Keratinocyte (primary cell): ENCODE measurements at regions not wholly inside any gene's neighbourhood (a gene's known extent, or its start where the extent isn't known, plus 50 kb on each side); places are given as distances from the start of the nearest gene placed in this dataset.

Experiments
- DNase-seq: peaks from one replicate; pipeline ENCODE4 v3.0.0-alpha.2; 2011; ENCODE audit warnings: low read depth, missing footprints, low spot score
- FAIRE-seq: peaks from 2 replicates; lab custom pipeline; 2011; peaks lifted over from hg19 to GRCh38; lab: Jason Lieb, UNC
- H2AFZ ChIP-seq: 2 replicates; pipeline ENCODE4 v1.6.0; 2012; ENCODE audit warnings: low read length, control low read depth, inconsistent platforms; ENCODE audit not compliant: control insufficient read depth
- H3K27ac ChIP-seq: 2 replicates; pipeline ENCODE4 v1.5.1; 2011; ENCODE audit warnings: low read length; ENCODE audit not compliant: control insufficient read depth, insufficient read depth
- H3K27me3 ChIP-seq: 3 replicates; pipeline ENCODE4 v1.6.0; 2011; ENCODE audit warnings: low read length; ENCODE audit not compliant: control insufficient read depth, insufficient read depth; ENCODE audit errors: extremely low read depth
- H3K36me3 ChIP-seq, 2 experiments: 2 replicates in 1 of 2; 3 replicates in 1 of 2; pipeline ENCODE4 v1.5.1; 2011; ENCODE audit warnings: low read length in 2 of 2, mild to moderate bottlenecking in 1 of 2; ENCODE audit not compliant: control insufficient read depth in 2 of 2, insufficient read depth in 2 of 2; ENCODE audit errors: extremely low read depth in 1 of 2
- H3K4me1 ChIP-seq: 3 replicates; pipeline ENCODE4 v1.5.1; 2011; ENCODE audit warnings: low read length; ENCODE audit not compliant: control insufficient read depth, insufficient read depth; ENCODE audit errors: extremely low read depth
- H3K4me2 ChIP-seq: 3 replicates; pipeline ENCODE4 v1.6.0; 2011; ENCODE audit warnings: low read depth, low read length; ENCODE audit not compliant: control insufficient read depth, insufficient read depth; ENCODE audit errors: extremely low read depth
- H3K4me3 ChIP-seq, 3 experiments: fragments of 200-600 bp in 1 of 3; sonication (generic) in 1 of 3; 2 replicates in 2 of 3; 3 replicates in 1 of 3; pipeline ENCODE4 v1.5.1; 2011 to 2016; ENCODE audit warnings: low read length in 3 of 3, mild to moderate bottlenecking in 3 of 3, control low read depth in 2 of 3, inconsistent platforms in 1 of 3, low read depth in 1 of 3, mixed read lengths in 1 of 3, mixed run types in 1 of 3, moderate library complexity in 1 of 3; ENCODE audit not compliant: control insufficient read depth in 2 of 3, insufficient read depth in 2 of 3; ENCODE audit errors: extremely low read depth in 1 of 3
- H3K79me2 ChIP-seq: 2 replicates; pipeline ENCODE4 v1.6.0; 2012; ENCODE audit warnings: low read length; ENCODE audit not compliant: control insufficient read depth, insufficient read depth
- H3K9ac ChIP-seq: 3 replicates; pipeline ENCODE4 v1.6.0; 2011; ENCODE audit warnings: low read length; ENCODE audit not compliant: control insufficient read depth, insufficient read depth; ENCODE audit errors: extremely low read depth
- H3K9me1 ChIP-seq: 3 replicates; pipeline ENCODE4 v1.6.0; 2011; ENCODE audit warnings: low read length; ENCODE audit not compliant: control insufficient read depth, insufficient read depth; ENCODE audit errors: extremely low read depth
- H3K9me3 ChIP-seq: 2 replicates; pipeline ENCODE4 v1.5.1; 2012; ENCODE audit warnings: low read depth, low read length; ENCODE audit not compliant: control insufficient read depth
- H4K20me1 ChIP-seq: 3 replicates; pipeline ENCODE4 v1.6.0; 2011; ENCODE audit warnings: low read length; ENCODE audit not compliant: control insufficient read depth, insufficient read depth; ENCODE audit errors: extremely low read depth
- EZH2 ChIP-seq: IDR thresholded peaks from one replicate; pipeline ENCODE4 v1.6.1; 2012; ENCODE audit warnings: inconsistent platforms, mild to moderate bottlenecking, low read length, moderate library complexity
- dilution Hi-C: fragments of 300-500 bp; cut with MboI; formaldehyde crosslinking; loops from one replicate; pipeline ENCODE4 v1.7.0; 2020; ENCODE audit warnings: low sequenced_read_pairs; ENCODE audit not compliant: extremely low pct_ligation_motif_present
- TF ChIP-seq, protein P1 (sequence below), 3 experiments: IDR thresholded peaks in 1 of 3; conservative IDR thresholded peaks in 1 of 3; optimal IDR thresholded peaks in 1 of 3; 2 replicates in 2 of 3; 3 replicates in 1 of 3; pipeline versions ENCODE3 to v1.5.1; 2011; ENCODE audit warnings: low read length in 3 of 3, mild to moderate bottlenecking in 3 of 3, moderate library complexity in 2 of 3, control low read depth in 1 of 3, inconsistent platforms in 1 of 3; ENCODE audit not compliant: insufficient read depth in 2 of 3; ENCODE audit errors: extremely low read depth in 1 of 3

GRCh38 chr21:35274923-35275322, 225.8 kb upstream of the RUNX1 start:
- dilution Hi-C loops = no loop called here
- Histone ChIP-seq H3K27ac (no peak overlapping the region), H4K20me1 (no peaks in the 10 kb centered on the region), H3K36me3 (no peaks in the 10 kb centered on the region), H2AFZ (no peak overlapping the region), H3K9me3 (no peaks in the 10 kb centered on the region), H3K4me1 (peaks cover 41% of the 10 kb centered on the region), H3K27me3 (no peaks in the 10 kb centered on the region), H3K9me1 (no peaks in the 10 kb centered on the region), H3K9ac (no peak overlapping the region), H3K4me3 (no peak overlapping the region), H3K79me2 (no peaks in the 10 kb centered on the region), H3K4me2 (peak overlapping the region; percentile 5)
- no peak for DNase-seq
- TF ChIP-seq, protein P1, sequence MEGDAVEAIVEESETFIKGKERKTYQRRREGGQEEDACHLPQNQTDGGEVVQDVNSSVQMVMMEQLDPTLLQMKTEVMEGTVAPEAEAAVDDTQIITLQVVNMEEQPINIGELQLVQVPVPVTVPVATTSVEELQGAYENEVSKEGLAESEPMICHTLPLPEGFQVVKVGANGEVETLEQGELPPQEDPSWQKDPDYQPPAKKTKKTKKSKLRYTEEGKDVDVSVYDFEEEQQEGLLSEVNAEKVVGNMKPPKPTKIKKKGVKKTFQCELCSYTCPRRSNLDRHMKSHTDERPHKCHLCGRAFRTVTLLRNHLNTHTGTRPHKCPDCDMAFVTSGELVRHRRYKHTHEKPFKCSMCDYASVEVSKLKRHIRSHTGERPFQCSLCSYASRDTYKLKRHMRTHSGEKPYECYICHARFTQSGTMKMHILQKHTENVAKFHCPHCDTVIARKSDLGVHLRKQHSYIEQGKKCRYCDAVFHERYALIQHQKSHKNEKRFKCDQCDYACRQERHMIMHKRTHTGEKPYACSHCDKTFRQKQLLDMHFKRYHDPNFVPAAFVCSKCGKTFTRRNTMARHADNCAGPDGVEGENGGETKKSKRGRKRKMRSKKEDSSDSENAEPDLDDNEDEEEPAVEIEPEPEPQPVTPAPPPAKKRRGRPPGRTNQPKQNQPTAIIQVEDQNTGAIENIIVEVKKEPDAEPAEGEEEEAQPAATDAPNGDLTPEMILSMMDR (optimal IDR thresholded peaks at IDR 0.05 in 1 of 3, IDR thresholded peaks at IDR 0.05 in 1 of 3, conservative IDR thresholded peaks at IDR 0.05 in 1 of 3; ENCODE audit: extremely low read depth in 1 of 3, insufficient read depth in 2 of 3, low read length in 3 of 3) = no peak
- TF ChIP-seq EZH2 = no peak
- no peak for FAIRE-seq

GRCh38 chr21:35274090-35274489, 225.0 kb upstream of the RUNX1 start:
- Histone ChIP-seq H3K9me1 (no peaks in the 10 kb centered on the region), H3K79me2 (no peaks in the 10 kb centered on the region), H3K4me1 (peaks cover 41% of the 10 kb centered on the region), H3K9ac (no peak overlapping the region), H4K20me1 (no peaks in the 10 kb centered on the region), H3K27ac (no peak overlapping the region), H3K4me3 (no peak overlapping the region), H3K27me3 (no peaks in the 10 kb centered on the region), H2AFZ (peak overlapping the region; percentile 42), H3K4me2 (no peak overlapping the region), H3K36me3 (no peaks in the 10 kb centered on the region), H3K9me3 (no peaks in the 10 kb centered on the region)
- no peak for TF ChIP-seq EZH2
- TF ChIP-seq, protein P1 (optimal IDR thresholded peaks at IDR 0.05 in 1 of 3, IDR thresholded peaks at IDR 0.05 in 1 of 3, conservative IDR thresholded peaks at IDR 0.05 in 1 of 3; ENCODE audit: extremely low read depth in 1 of 3, insufficient read depth in 2 of 3, low read length in 3 of 3) = no peak
- no peak for FAIRE-seq
- dilution Hi-C loops = no loop called here
- no peak for DNase-seq
